GM18909 (cell line): ENCODE measurements at regions not wholly inside any gene's neighbourhood (a gene's known extent, or its start where the extent isn't known, plus 50 kb on each side); places are given as distances from the start of the nearest gene placed in this dataset.
"Not testable (repeated sequence)": the region's sequence is repeated elsewhere in the genome, so short reads cannot be mapped to it uniquely, and the experiment has no call there.

Experiments
- ATAC-seq: cut with Tn5 transposase; IDR thresholded peaks from one replicate; pipeline ENCODE4 v1.9.1; 2021; ENCODE audit warnings: mild to moderate bottlenecking; ENCODE audit not compliant: unreplicated experiment, poor library complexity

DNA sequence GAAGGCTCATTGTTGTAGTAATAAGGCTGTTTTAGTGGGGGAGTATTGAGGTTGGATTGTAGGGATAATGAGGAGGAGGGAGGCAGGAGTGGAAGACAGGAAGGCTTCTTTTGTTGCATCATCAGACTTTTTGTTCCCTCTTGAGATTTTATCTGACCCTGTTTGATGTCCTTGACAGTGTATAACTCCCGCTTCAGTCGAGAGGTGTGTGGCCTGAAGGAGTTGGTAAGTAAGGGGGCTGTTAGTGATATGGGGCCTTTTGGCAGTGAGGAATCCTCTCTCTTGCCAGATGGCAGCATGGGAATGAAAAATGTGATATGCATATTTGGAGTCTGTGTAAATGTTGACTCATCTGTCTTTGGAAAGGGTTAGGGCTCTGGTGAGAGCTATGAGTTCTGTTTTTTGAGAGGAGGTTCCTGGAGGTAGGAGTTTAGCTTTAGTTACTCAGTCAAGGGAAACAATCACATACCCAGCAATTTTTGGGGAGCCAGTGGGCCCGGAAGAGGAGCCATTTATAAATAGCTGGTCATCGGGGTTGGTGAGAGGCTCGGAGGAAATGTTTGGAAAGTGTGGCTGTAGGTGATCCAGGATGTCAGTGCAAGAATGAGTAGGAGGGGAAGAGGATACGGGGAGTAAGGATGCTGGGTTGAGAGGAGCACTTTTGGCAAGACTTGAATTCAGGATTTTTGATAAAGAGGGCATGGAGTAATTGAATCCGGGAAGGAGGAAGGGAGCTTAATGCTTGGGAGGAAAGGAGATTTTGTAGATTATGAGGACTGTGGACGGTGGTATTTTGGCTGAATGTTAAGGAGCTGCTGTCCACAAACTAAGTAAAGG is 136.7 kb upstream of the ETV3 start:
- ATAC-seq = no peak

DNA sequence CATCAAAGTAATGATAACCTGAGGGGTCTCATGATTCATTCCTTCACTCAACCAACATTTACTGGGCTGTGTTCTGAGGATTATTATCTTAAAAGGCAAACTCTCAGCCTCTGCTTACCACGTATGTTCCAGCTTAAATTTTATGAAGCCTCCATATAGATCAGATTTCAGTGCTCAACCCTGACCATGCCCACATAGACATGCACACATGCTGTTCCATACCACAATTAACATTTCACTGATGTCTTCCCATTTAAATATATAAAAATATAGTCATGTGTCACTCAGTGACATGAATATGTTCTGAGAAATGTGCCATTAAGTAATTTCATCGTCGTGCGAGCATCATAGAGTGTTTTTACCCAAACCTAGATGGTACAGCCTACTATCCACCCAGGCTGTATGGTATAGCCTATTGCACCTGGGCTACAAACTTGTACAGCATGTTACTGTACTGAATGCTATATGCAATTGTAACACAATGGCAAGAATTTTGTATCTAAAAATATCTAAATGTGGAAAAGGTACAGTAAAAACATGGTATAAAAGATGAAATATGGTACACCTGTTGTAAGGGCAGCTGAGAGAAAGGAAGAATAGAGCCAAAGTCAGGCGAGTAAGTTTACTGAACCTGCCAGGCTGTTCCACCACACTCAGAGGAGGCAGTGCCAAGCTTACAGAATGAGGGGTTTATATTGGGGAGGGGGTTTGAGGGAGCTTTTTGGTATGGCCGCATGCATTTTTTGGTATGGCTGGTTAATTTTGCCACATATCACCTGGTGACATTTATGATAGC is 134.7 kb upstream of the ETV3 start:
- no peak for ATAC-seq

DNA sequence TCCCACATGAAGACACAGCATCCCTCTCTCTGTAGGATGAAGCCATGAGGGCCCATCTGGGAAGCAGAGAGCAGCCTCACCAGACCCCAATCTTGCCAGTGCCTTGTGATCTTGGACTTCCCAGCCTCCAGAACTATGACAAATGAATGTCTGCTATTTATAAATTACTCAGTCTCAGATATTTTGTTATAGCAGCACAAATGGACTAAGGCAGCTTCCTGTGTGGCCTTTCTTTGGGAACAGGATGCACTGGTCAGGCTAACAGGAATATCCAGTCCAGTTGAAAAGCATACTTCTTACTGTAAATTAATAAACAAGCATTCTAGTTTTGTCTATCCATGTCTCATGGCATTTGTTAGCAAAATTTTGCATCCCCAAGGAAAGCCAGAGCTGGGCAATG is 134.1 kb upstream of the ETV3 start:
- no peak for ATAC-seq

DNA sequence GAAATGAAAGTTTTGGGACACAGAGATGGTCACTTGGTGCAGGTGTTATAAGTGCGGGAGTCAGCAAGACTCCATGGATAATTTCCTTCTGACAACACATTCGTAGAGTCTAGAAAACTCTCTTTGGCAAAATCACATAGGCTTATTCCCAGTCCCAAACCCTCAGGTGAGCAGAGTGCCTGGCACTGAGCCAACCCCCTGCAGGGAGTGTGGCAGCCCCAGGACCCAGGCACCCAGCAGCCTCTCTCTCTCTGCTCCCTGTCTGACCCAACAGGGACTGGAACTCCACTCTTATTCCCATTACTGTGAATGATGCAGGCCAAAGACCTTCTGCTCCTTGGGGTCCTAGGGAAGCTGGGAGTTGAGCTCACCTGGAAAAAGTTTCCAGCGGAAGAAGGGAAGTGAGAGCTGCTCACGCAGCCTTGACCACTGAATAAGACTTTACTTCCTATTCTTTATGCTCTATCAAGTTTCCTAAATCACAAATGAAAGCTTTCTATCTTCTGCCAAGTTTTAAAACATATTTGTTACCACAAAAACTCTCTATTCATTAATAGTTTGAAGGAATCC is 132.6 kb upstream of the ETV3 start:
- ATAC-seq = no peak

DNA sequence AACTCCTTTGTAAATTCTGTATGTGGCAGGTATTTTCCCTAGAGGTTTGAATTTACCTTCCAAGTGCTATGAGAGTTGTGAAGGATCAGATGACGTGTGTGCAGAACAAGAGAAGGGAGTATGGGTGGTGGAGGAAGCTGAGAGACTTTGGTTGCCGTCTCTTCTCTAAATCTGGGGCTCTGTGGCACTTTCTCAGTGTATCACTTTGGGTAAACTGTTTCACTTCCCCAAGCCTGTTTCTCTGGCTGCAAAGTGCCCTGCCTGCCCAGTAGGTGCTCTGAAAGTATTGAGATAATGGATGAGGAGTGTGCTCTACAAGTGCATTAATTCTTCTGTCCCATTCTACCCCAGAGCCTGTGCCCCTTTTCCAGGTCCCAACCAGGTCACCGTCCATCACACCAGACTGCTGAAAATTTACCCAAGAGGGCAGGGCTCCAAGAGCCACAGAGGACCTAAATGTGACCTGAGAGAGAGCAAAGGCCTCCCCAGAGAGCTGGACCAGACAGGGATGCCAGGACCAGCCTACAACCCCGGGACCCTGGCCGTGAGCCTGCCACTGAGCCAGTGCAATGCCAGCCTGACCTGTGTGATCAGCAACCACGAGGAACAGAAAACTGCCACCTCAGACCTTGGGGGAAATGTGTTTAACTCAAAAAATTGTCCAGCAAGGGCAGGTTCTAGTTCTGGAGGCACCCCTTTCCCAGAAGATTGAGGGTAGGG is 131.6 kb upstream of the ETV3 start:
- peak; percentile 90 for ATAC-seq

DNA sequence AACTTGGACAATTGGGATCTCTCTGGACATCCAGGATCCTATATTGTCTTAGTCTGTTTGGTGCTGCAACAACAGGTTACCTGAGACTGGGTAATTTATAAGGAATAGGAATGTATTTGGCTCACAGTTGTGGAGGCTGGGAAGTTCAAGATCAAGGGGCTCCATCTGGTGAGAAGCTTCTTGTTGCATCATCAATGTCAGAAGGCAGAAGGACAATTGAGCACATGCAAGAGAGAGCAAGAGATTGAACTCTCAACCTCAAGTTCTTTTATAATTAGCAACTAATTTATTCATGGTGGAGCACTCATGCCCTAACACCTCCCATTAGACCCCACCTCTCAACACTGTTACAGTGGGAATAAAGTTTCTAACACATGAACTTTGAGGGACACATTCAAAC is 124.7 kb upstream of the ETV3 start:
- no peak for ATAC-seq

DNA sequence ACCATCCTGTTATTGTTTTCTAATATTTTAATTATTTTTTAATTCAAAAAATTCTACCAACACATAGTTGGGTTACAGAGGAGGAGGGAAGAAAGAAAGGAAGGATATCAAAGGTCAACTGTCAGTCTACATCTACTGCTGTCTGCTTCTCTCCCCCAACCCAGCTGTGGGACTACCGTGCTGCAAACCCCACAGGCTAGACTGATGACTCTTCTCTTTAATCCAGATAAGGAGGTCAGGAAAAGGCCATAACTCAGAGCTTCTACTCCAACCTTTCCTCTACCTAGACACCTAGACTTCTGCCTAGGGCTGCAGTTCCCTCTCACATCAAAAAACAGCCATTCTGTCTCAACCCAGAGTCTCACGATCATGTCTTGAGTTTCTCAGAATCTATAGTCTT is 124.2 kb upstream of the ETV3 start:
- no peak for ATAC-seq

DNA sequence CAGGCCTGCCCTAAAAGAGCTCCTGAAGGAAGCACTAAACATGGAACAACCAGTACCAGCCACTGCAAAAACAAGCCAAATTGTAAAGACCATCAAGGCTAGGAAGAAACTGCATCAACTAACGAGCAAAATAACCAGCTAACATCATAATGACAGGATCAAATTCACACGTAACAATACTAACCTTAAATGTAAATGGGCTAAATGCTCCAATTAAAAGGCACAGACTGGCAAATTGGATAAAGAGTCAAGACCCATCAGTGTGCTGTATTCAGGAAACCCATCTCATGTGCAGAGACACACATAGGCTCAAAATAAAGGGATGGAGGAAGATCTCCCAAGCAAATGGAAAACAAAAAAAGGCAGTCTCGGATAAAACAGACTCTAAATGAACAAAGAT is 117.7 kb upstream of the ETV3 start:
- ATAC-seq = not testable (repeated sequence)

DNA sequence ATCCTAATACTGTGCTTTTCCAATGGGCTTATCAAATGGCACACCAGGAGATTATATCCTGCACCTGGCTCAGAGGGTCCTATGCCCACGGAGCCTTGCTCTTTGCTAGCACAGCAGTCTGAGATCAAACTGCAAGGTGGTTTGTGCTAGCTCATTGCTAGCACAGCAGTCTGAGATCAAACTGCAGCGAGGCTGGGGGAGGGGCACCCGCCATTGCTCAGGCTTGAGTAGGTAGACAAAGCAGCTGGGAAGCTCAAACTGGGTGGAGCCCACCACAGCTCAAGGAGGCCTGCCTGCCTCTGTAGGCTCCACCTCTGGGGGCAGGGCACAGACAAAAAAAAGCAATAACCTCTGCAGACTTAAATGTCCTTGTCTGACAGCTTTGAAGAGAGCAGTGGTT is 116.0 kb upstream of the ETV3 start:
- not testable (repeated sequence) for ATAC-seq

DNA sequence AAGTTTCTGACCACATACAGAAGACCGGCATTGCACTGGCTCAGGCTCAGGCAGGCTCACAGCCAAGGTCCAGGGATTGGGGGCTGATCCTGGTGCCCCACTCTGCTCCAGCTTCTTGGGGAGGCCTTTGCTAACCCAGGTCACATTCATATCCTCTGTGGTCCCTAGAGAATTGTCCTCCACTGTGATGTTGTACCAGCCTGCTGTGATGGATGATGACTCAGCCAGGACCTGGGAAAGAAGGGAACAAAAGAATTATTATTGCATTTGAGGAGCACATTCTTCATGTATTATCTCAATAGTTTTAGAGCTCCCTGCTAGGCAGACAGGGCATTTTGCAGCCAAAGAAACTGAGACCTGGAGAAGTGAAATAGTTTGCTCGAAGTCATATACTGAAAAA is 114.3 kb upstream of the ETV3 start:
- no peak for ATAC-seq

DNA sequence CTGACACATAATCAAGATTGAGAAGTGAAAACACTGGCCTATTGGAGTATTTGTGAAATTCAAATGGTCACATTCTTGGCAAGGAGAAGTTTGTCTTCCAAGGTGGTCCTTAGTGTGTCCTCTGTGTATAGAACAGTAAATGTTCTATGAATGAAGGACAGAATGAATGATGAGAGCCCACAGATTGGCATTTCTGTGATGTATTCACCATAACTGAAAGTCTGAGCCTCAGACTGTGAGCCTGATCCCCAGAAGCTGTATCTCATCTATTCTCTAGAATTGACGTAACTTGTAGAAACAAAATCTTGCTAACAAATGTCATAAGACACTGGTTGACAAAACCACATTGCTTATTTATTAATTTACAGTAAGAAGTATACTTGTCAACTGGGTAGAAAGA is 111.5 kb upstream of the ETV3 start:
- ATAC-seq = peak; percentile 29

DNA sequence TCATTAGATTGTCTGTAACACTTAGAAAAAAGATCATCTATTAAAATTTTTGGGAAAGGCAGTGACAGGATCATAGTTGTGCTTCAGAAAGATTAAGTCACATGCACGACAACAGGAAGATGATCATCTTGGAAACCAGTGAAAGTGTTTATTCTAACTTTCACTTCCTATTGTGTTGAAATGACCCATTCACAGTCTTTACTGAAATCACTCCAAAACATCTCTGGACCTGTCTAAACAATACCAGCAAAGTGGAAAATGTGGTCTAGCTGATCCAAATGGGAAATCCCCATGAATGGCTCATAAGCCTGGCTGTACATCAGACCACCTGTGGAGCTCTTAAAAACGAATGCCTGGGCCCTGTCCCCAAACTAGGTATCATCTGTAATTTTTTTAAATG is 111.1 kb upstream of the ETV3 start:
- peak; percentile 68 for ATAC-seq

DNA sequence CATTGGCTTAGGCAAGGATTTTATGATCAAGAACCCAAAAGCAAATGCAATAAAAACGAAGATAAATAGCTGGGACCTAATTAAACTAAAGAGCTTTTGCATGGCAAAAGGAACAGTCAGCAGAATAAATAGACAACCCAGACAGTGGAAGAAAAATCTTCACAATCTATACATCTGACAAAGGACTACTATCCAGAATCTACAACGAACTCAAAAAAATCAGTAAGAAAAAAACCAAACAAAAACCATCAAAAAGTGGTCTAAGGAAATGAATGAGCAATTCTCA is 109.5 kb upstream of the ETV3 start:
- ATAC-seq = not testable (repeated sequence)

DNA sequence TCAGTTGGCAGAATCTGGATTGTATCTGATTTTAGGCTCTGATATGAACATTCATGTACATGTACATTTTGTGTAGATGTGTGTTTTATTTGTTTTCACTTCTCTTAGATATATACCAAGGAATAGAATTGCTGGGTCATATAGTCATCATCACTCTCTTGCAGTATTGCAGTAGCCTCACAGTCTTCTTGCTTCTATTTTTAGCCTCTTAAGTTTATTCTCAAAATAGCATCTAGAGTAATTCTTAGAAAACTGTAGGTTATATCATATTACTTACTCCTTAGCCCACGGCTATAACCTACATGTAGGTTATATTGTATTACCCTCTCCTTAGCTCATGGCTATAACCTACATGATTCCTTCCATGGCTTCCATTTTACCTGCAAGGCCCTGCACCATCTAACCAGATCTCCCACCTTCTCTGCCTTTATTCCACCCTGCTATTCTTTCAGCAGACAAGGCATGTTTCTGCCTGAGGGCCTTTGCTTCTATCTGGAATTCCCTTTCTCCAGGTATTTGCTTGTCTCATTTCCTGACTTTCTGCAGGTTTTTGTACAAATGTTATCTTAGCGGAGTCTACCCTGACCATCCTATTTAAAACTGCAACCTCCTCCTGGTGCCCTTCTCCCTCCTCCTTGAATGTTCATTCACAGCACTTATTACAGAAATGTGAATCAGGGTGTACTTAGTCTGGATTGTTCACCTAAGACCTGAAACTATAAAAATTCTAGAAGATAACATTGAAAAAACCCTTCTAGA is 109.0 kb upstream of the ETV3 start:
- no peak for ATAC-seq

DNA sequence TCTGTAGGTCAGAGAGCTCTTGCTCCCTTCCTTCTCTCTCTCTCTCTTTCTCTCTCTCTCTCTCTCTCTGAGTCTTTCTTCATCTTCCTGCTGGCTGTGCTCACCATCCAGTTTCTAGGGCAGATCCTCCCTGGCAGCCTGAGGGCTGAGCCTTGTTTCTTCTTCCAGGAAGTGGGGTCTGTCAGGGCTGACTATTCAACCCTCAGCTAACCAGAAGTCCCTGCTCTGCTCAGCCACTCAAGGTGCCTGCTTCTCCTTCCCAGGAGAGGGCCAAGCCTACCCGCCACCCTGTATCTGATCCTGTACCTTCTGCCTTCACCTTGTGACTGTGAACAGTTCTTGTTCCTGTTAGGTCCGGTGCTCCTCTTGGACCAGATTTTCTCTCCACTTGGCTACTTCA is 107.6 kb upstream of the ETV3 start:
- no peak for ATAC-seq

DNA sequence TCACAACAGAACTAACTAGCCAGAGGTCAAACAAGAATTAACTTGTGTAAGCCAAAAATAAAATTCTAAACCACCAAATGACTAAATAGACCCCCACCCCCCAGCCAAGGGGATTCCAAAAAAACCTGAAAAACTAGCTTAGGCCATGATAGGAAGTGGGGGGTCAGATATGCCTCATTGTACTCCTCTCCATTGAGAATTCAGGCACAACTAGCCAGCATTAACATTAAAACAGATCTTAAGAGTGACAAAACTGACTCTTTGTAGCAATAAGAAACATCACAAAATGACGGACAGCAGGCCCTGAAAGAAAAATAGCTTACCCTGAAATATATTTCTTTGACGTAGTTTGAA is 103.0 kb upstream of the ETV3 start:
- no peak for ATAC-seq

DNA sequence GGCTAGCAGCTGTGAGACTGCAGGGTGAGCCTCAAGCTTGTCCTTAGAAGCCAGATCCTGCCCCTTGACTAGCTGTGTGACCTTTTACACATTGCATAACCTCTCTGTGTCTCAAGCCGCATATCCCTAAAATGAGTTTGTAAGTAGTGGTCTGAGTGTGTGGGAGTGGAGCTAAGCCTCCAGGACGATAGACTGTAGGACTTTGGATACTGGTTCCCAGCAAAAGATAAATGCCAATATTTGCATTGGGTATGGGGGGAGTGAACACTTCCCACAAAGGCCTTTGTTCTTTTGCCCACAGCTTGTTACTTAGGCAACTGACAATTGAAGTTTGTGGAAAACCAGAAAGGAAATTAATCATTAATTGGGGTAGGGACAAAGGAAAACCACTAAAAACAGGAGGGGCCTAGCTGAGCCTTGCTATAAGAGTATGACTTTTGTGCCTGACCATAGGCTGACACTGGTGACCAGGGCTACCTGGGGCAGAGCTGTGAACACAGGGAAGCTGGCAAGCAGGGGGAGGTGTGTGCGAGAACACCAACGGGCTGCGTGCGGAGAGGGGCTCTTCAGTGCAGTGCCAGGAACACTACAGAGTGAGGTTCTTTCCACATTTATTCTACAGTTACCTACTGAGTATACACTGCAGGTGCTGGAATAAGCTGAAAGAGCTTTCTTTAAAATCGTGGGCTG is 102.4 kb upstream of the ETV3 start:
- peak; percentile 63 for ATAC-seq

DNA sequence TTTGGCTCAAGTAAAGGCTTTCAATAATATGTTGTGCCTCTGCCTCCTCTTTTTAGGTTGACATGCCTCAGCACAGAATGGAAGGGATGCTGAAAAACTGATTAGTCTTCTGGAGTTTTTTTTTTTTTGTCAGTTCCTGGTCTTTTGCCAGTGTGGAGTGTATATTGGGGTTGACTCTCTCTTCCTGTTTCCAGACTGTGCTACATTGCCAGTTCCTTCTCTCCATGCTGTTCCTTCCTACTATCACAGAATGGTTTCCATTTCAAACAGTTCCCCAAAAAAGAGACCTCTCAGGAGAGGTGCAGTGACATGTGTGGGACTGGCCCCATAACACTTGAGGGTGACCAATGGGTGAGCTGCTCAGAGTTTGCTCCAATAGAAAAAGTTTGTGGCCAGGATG is 101.7 kb upstream of the ETV3 start:
- ATAC-seq = no peak

DNA sequence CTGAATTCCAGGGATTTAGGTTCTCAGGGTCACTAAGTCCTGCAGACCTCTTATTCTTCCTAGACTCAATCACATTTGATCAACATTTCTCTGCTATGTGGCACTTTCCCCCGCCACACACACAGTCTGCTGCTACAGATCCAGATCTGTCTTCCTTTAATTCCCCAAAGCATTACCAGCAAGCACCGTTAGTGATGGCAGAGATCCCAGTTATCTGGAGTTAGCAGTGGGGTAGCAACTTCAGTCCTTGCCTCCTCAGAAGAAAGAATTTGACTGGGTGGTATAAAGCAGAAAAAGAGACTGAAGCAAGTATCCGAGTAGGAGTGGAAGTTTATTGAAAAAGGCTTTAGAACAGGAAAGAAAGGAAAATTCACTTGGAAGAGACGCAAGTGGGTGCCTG is 100.4 kb upstream of the ETV3 start:
- ATAC-seq = no peak

DNA sequence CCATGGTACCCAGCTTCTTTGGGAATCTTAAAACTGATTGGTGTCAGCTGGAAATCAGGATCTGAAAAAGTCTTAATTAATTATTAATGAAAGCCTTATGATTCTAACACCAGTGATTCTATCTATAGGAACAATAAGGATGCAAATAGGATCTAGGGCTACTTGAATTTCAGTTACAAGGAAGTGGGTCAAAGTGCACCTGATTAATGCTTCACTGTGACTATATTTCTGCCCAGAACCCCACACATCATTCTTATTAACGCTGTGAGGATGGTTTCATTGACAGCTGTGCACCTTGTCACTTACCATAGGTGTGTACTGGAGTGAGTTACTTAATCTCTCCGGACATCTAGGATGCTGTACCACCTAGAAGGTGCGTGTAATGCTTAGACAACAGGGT is 99.8 kb upstream of the ETV3 start:
- no peak for ATAC-seq
